ENCODE measurements at regions not wholly inside any gene's neighbourhood (a gene's known extent, or its start where the extent isn't known, plus 50 kb on each side); places are given as distances from the start of the nearest gene placed in this dataset.

DNA sequence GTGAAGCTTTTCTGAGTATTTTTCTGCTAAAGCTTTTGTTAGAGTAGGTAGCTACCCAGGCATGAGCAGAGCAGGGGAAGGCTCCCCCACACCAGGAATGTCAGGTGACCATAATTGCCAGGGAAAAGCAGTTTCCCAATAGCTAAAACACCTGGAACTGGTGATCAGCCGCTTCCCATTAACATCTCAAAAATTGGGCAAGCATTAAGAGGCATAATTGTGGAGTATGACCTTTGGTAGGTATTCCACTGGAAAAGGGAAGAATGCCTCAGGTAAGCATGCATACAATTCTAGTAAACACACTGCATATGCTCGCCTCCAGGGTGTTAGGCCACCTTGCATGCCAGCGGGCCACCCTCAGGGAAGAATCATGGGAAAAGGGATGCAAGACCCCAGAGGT lies 84.5 kb downstream of the CCR1 start:
- Histone ChIP-seq H3K4me3 (ENCODE audit: low read length) (no peak overlapping the region), H3K9me3 (ENCODE audit: control insufficient read depth, insufficient read depth, low read length) (no peaks in the 10 kb centered on the region), H3K36me3 (ENCODE audit: control insufficient read depth, insufficient read depth, low read length) (no peaks in the 10 kb centered on the region), H3K27me3 (ENCODE audit: control insufficient read depth, insufficient read depth, low read length) (no peaks in the 10 kb centered on the region), H3K27ac (ENCODE audit: low read length) (no peak overlapping the region), H3K4me1 (ENCODE audit: control insufficient read depth, insufficient read depth, low read length) (no peaks in the 10 kb centered on the region)
- intact Hi-C loops (cut with micrococcal nuclease): no loop called here
- peaks cover 12 to 17% of the 10 kb centered on the region in 2 donors for H3K27me3 Mint-ChIP-seq (ENCODE audit: low read depth in 2 of 2)
- 89% methylated on average over 3 of the region's 3 CpGs for WGBS (ENCODE audit: insufficient coverage)
- peaks cover 8 to 15% of the 10 kb centered on the region in 2 donors for H3K4me1 Mint-ChIP-seq
- TF ChIP-seq, protein P1, sequence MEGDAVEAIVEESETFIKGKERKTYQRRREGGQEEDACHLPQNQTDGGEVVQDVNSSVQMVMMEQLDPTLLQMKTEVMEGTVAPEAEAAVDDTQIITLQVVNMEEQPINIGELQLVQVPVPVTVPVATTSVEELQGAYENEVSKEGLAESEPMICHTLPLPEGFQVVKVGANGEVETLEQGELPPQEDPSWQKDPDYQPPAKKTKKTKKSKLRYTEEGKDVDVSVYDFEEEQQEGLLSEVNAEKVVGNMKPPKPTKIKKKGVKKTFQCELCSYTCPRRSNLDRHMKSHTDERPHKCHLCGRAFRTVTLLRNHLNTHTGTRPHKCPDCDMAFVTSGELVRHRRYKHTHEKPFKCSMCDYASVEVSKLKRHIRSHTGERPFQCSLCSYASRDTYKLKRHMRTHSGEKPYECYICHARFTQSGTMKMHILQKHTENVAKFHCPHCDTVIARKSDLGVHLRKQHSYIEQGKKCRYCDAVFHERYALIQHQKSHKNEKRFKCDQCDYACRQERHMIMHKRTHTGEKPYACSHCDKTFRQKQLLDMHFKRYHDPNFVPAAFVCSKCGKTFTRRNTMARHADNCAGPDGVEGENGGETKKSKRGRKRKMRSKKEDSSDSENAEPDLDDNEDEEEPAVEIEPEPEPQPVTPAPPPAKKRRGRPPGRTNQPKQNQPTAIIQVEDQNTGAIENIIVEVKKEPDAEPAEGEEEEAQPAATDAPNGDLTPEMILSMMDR (IDR thresholded peaks at IDR 0.05): no peak
- H3K36me3 Mint-ChIP-seq: no peaks in the 10 kb centered on the region
- H3K9me3 Mint-ChIP-seq: no peaks in the 10 kb centered on the region
- no peak overlapping the region for H3K4me3 Mint-ChIP-seq
- ATAC-seq (no peak), DNase-seq (no peak)
- H3K27ac Mint-ChIP-seq: no peak overlapping the region

DNA sequence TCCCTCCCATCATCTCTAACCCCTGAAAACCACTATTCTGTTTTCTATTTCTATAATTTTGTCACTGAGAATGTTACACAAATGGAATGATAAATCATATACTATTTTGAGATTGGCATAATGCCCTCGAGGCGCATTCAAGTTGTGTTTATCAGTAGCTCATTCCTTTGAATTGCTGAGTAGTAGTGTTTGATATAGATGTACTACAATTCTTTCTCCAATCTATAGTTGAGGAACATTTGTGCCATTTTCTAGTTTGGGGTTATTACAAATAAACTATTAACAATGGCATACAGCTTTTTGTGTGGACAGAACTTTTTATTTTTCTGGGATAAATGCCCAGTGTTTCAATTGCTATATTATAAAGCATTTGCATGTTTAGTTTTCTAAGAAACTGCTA lies 86.0 kb downstream of the CCR1 start:
- H3K36me3 ChIP-seq (ENCODE audit: control insufficient read depth, insufficient read depth, low read length): no peaks in the 10 kb centered on the region
- Mint-ChIP-seq H3K4me3 (no peak overlapping the region), H3K9me3 (no peaks in the 10 kb centered on the region), H3K36me3 (no peaks in the 10 kb centered on the region), H3K27ac (no peak overlapping the region), H3K27me3 (ENCODE audit: low read depth in 2 of 2) (peaks cover 12 to 17% of the 10 kb centered on the region in 2 donors), H3K4me1 (peaks cover 8 to 15% of the 10 kb centered on the region in 2 donors)
- DNase-seq (no peak), ATAC-seq (no peak)
- H3K27ac ChIP-seq (ENCODE audit: low read length): no peak overlapping the region
- intact Hi-C loops (cut with micrococcal nuclease): no loop called here
- H3K4me1 ChIP-seq (ENCODE audit: control insufficient read depth, insufficient read depth, low read length): no peaks in the 10 kb centered on the region
- no peaks in the 10 kb centered on the region for H3K9me3 ChIP-seq (ENCODE audit: control insufficient read depth, insufficient read depth, low read length)
- TF ChIP-seq, protein P1 (IDR thresholded peaks at IDR 0.05): no peak
- no CpG with 5 or more reads among the region's 2 CpGs for WGBS (ENCODE audit: insufficient coverage)
- no peaks in the 10 kb centered on the region for H3K27me3 ChIP-seq (ENCODE audit: control insufficient read depth, insufficient read depth, low read length)
- H3K4me3 ChIP-seq (ENCODE audit: low read length): no peak overlapping the region

DNA sequence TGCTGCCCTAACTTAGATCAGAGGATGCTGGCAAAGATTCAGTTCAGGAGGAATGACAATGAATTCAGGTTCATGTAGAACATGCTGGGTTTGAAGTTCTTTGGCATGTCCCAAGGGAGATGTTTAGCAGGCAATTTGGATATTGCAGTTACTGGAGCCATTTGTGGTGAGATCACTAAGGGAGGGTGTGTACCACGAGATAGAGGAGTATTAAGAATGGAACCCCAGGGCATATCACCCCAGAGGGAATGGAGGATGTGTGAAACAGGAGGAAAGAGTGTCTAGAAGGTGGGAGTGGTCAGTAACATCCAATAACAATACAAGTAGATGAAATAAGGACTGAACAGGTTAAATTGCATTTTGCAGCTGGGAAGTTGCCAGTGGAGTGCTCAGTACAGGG lies 87.1 kb downstream of the CCR1 start:
- no peaks in the 10 kb centered on the region for H3K9me3 ChIP-seq (ENCODE audit: control insufficient read depth, insufficient read depth, low read length)
- ATAC-seq: no peak
- TF ChIP-seq, protein P1 (IDR thresholded peaks at IDR 0.05): no peak
- DNase-seq: no peak
- H3K27me3 ChIP-seq (ENCODE audit: control insufficient read depth, insufficient read depth, low read length): no peaks in the 10 kb centered on the region
- H3K27ac ChIP-seq (ENCODE audit: low read length): no peak overlapping the region
- Mint-ChIP-seq H3K4me3 (no peak overlapping the region), H3K9me3 (no peaks in the 10 kb centered on the region), H3K27ac (no peak overlapping the region), H3K36me3 (no peaks in the 10 kb centered on the region), H3K27me3 (ENCODE audit: low read depth in 2 of 2) (peaks cover 12 to 16% of the 10 kb centered on the region in 2 donors), H3K4me1 (peaks cover 8 to 15% of the 10 kb centered on the region in 2 donors)
- 96% methylated on average over 1 of the region's 1 CpG for WGBS (ENCODE audit: insufficient coverage)
- no peaks in the 10 kb centered on the region for H3K36me3 ChIP-seq (ENCODE audit: control insufficient read depth, insufficient read depth, low read length)
- no peaks in the 10 kb centered on the region for H3K4me1 ChIP-seq (ENCODE audit: control insufficient read depth, insufficient read depth, low read length)
- no peak overlapping the region for H3K4me3 ChIP-seq (ENCODE audit: low read length)
- intact Hi-C loops (cut with micrococcal nuclease): no loop called here

DNA sequence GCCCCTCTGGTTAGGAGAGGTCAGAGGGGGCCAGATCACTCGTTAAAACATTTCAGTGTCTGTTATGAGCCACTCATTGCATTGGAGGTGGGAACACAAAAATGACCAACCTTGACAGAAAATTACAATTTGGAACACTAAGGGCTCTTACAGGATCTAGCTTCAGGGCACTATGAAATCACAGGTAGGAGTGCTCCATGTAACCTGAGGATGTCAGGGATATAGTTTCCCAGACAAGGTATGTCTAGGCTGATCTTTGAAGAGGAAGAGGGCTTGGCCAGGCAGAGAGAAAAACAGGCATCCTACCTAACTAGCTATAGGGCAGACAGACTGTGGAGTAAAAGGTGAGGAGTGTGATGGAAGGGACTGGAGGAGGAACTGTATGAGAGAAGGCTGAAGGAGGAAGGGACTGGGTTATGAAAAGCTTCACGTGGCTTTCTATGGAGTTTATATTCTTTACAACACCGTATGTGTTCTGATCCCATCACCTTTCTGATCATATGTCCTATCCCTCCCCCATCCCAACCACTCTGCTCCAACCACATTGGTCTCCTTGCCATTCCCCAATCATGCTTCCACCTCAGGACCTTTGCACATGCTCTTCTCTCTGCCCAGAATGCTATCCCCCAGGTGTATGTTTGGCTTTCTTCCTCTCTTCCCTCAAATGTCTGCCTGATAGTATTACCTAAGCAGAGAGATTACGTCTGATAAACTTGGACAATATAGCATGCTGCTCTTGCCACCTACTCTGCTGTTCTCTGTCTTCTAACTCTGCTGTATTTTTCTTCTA lies 88.2 kb downstream of the CCR1 start:
- TF ChIP-seq, protein P1 (IDR thresholded peaks at IDR 0.05): no peak
- Histone ChIP-seq H3K27me3 (ENCODE audit: control insufficient read depth, insufficient read depth, low read length) (no peaks in the 10 kb centered on the region), H3K27ac (ENCODE audit: low read length) (no peak overlapping the region), H3K4me3 (ENCODE audit: low read length) (no peak overlapping the region), H3K36me3 (ENCODE audit: control insufficient read depth, insufficient read depth, low read length) (no peaks in the 10 kb centered on the region), H3K4me1 (ENCODE audit: control insufficient read depth, insufficient read depth, low read length) (no peaks in the 10 kb centered on the region), H3K9me3 (ENCODE audit: control insufficient read depth, insufficient read depth, low read length) (no peaks in the 10 kb centered on the region)
- intact Hi-C loops (cut with micrococcal nuclease): no loop called here
- DNase-seq (no peak), ATAC-seq (no peak)
- H3K27ac Mint-ChIP-seq: no peak overlapping the region
- H3K4me1 Mint-ChIP-seq: peaks cover 8 to 15% of the 10 kb centered on the region in 2 donors
- no peaks in the 10 kb centered on the region for H3K36me3 Mint-ChIP-seq
- no peaks in the 10 kb centered on the region for H3K9me3 Mint-ChIP-seq
- peaks cover 8 to 12% of the 10 kb centered on the region in 2 donors for H3K27me3 Mint-ChIP-seq (ENCODE audit: low read depth in 2 of 2)
- WGBS (ENCODE audit: insufficient coverage): 89% methylated on average over 4 of the region's 4 CpGs
- H3K4me3 Mint-ChIP-seq: no peak overlapping the region
